ENCODE measurements at regions not wholly inside any gene's neighbourhood (a gene's known extent, or its start where the extent isn't known, plus 50 kb on each side); places are given as distances from the start of the nearest gene placed in this dataset.

- in situ Hi-C loops (cut with MboI): no loop called here
- no peaks in the 10 kb centered on the region for H3K36me3 ChIP-seq (ENCODE audit: low read depth)
- no peak overlapping the region for H3K9ac ChIP-seq
- H3K79me2 ChIP-seq (ENCODE audit: insufficient read depth): no peaks in the 10 kb centered on the region
- TF ChIP-seq EZH2 (IDR thresholded peaks at IDR 0.05; ENCODE audit: insufficient read depth, poor library complexity, severe bottlenecking): no peak
- no peak for TF ChIP-seq EZH2phosphoT487 (IDR thresholded peaks at IDR 0.05; ENCODE audit: insufficient read depth, low read depth)
- H3K27me3 ChIP-seq (replicated peaks; ENCODE audit: insufficient read depth): no peaks in the 10 kb centered on the region; the same call in 1 of the 2 replicates
- H3K4me2 ChIP-seq (ENCODE audit: unreplicated experiment): no peak overlapping the region
- H2AFZ ChIP-seq: no peak overlapping the region
- no peak overlapping the region for H3K27ac ChIP-seq
- no peak overlapping the region for H3K4me3 ChIP-seq
- H4K20me1 ChIP-seq (ENCODE audit: insufficient read depth): no peaks in the 10 kb centered on the region
- DNase-seq: no peak
- H3K9me2 ChIP-seq (ENCODE audit: insufficient read depth): no peaks in the 10 kb centered on the region
- no peaks in the 10 kb centered on the region for H3K9me3 ChIP-seq (ENCODE audit: low read depth)
- H3F3A ChIP-seq (ENCODE audit: insufficient read depth): no peaks in the 10 kb centered on the region
- H3K4me1 ChIP-seq (ENCODE audit: insufficient read depth): no peaks in the 10 kb centered on the region
These were observed 773.5 kb downstream of the XPNPEP1 start for GRCh38 chr10:109149666-109150350.

- in situ Hi-C loops (cut with MboI): no loop called here
These were observed 795.9 kb downstream of the XPNPEP1 start for GRCh38 chr10:109127363-109127762.

GRCh38 chr10:109126541-109126940 is 796.8 kb downstream of the XPNPEP1 start:
- Histone ChIP-seq H3K27ac (no peak overlapping the region), H2AFZ (no peak overlapping the region), H3K4me1 (ENCODE audit: insufficient read depth) (no peaks in the 10 kb centered on the region), H3F3A (ENCODE audit: insufficient read depth) (no peaks in the 10 kb centered on the region), H3K27me3 (replicated peaks; ENCODE audit: insufficient read depth) (no peaks in the 10 kb centered on the region), H3K4me2 (ENCODE audit: unreplicated experiment) (no peak overlapping the region), H4K20me1 (ENCODE audit: insufficient read depth) (no peaks in the 10 kb centered on the region), H3K36me3 (ENCODE audit: low read depth) (no peaks in the 10 kb centered on the region), H3K9ac (no peak overlapping the region), H3K9me3 (ENCODE audit: low read depth) (no peaks in the 10 kb centered on the region), H3K79me2 (ENCODE audit: insufficient read depth) (no peaks in the 10 kb centered on the region), H3K9me2 (ENCODE audit: insufficient read depth) (no peaks in the 10 kb centered on the region), H3K4me3 (no peak overlapping the region)
- 40 to 50% methylated on average over 3 of the region's 3 CpGs for WGBS, 2 experiments (ENCODE audit: low coverage in 1 of 2, low lambda C conversion rate in 2 of 2, missing lambda C conversion rate in 2 of 2)
- DNase-seq: no peak
- in situ Hi-C loops (cut with MboI): no loop called here
- no peak for TF ChIP-seq EZH2 (IDR thresholded peaks at IDR 0.05; ENCODE audit: insufficient read depth, poor library complexity, severe bottlenecking)
- no peak for TF ChIP-seq EZH2phosphoT487 (IDR thresholded peaks at IDR 0.05; ENCODE audit: insufficient read depth, low read depth)

More at GRCh38 chr10:109127363-109127762, 795.9 kb downstream of the XPNPEP1 start:
- no peaks in the 10 kb centered on the region for H3K9me2 ChIP-seq (ENCODE audit: insufficient read depth)
- no peaks in the 10 kb centered on the region for H3F3A ChIP-seq (ENCODE audit: insufficient read depth)
- H4K20me1 ChIP-seq (ENCODE audit: insufficient read depth): no peaks in the 10 kb centered on the region
- H3K79me2 ChIP-seq (ENCODE audit: insufficient read depth): no peaks in the 10 kb centered on the region
- H2AFZ ChIP-seq: no peak overlapping the region
- H3K4me3 ChIP-seq: no peak overlapping the region
- 79 to 82% methylated on average over 1 of the region's 1 CpG for WGBS, 2 experiments (ENCODE audit: low coverage in 1 of 2, low lambda C conversion rate in 2 of 2, missing lambda C conversion rate in 2 of 2)
- no peaks in the 10 kb centered on the region for H3K27me3 ChIP-seq (replicated peaks; ENCODE audit: insufficient read depth)
- no peak overlapping the region for H3K27ac ChIP-seq
- H3K4me1 ChIP-seq (ENCODE audit: insufficient read depth): no peaks in the 10 kb centered on the region
- no peaks in the 10 kb centered on the region for H3K9me3 ChIP-seq (ENCODE audit: low read depth)
- no peak for DNase-seq
- no peak for TF ChIP-seq EZH2 (IDR thresholded peaks at IDR 0.05; ENCODE audit: insufficient read depth, poor library complexity, severe bottlenecking)
- no peak for TF ChIP-seq EZH2phosphoT487 (IDR thresholded peaks at IDR 0.05; ENCODE audit: insufficient read depth, low read depth)
- no peaks in the 10 kb centered on the region for H3K36me3 ChIP-seq (ENCODE audit: low read depth)
- H3K4me2 ChIP-seq (ENCODE audit: unreplicated experiment): no peak overlapping the region
- no peak overlapping the region for H3K9ac ChIP-seq

GRCh38 chr10:109126016-109126415 is 797.3 kb downstream of the XPNPEP1 start:
- TF ChIP-seq EZH2 (IDR thresholded peaks at IDR 0.05; ENCODE audit: insufficient read depth, poor library complexity, severe bottlenecking) (no peak), EZH2phosphoT487 (IDR thresholded peaks at IDR 0.05; ENCODE audit: insufficient read depth, low read depth) (no peak)
- no peak overlapping the region for H3K27ac ChIP-seq
- no peaks in the 10 kb centered on the region for H3F3A ChIP-seq (ENCODE audit: insufficient read depth)
- DNase-seq: peak; percentile 17
- H3K36me3 ChIP-seq (ENCODE audit: low read depth): no peaks in the 10 kb centered on the region
- 3 to 13% methylated on average over 1 of the region's 1 CpG for WGBS, 2 experiments (ENCODE audit: low coverage in 1 of 2, low lambda C conversion rate in 2 of 2, missing lambda C conversion rate in 2 of 2)
- no peak overlapping the region for H2AFZ ChIP-seq
- no peaks in the 10 kb centered on the region for H4K20me1 ChIP-seq (ENCODE audit: insufficient read depth)
- in situ Hi-C loops (cut with MboI): no loop called here
- no peak overlapping the region for H3K4me2 ChIP-seq (ENCODE audit: unreplicated experiment)
- H3K79me2 ChIP-seq (ENCODE audit: insufficient read depth): no peaks in the 10 kb centered on the region
- H3K9ac ChIP-seq: no peak overlapping the region
- no peaks in the 10 kb centered on the region for H3K9me2 ChIP-seq (ENCODE audit: insufficient read depth)
- no peaks in the 10 kb centered on the region for H3K4me1 ChIP-seq (ENCODE audit: insufficient read depth)
- H3K4me3 ChIP-seq: no peak overlapping the region
- no peaks in the 10 kb centered on the region for H3K27me3 ChIP-seq (replicated peaks; ENCODE audit: insufficient read depth)
- H3K9me3 ChIP-seq (ENCODE audit: low read depth): no peaks in the 10 kb centered on the region

GRCh38 chr10:109115179-109115578 is 808.1 kb downstream of the XPNPEP1 start:
- 45 to 48% methylated on average over 2 of the region's 2 CpGs for WGBS, 2 experiments (ENCODE audit: low coverage in 1 of 2, low lambda C conversion rate in 2 of 2, missing lambda C conversion rate in 2 of 2)

More at GRCh38 chr10:109115179-109115578, 808.1 kb downstream of the XPNPEP1 start:
- no peaks in the 10 kb centered on the region for H3K79me2 ChIP-seq (ENCODE audit: insufficient read depth)
- no peaks in the 10 kb centered on the region for H3F3A ChIP-seq (ENCODE audit: insufficient read depth)
- no peaks in the 10 kb centered on the region for H3K9me3 ChIP-seq (ENCODE audit: low read depth)
- no peaks in the 10 kb centered on the region for H3K36me3 ChIP-seq (ENCODE audit: low read depth)
- H3K27ac ChIP-seq: no peak overlapping the region
- no peaks in the 10 kb centered on the region for H3K9me2 ChIP-seq (ENCODE audit: insufficient read depth)
- H2AFZ ChIP-seq: no peak overlapping the region
- in situ Hi-C loops (cut with MboI): no loop called here
- no peak for DNase-seq
- TF ChIP-seq EZH2phosphoT487 (IDR thresholded peaks at IDR 0.05; ENCODE audit: insufficient read depth, low read depth) (no peak), EZH2 (IDR thresholded peaks at IDR 0.05; ENCODE audit: insufficient read depth, poor library complexity, severe bottlenecking) (no peak)
- H4K20me1 ChIP-seq (ENCODE audit: insufficient read depth): no peaks in the 10 kb centered on the region
- no peaks in the 10 kb centered on the region for H3K4me1 ChIP-seq (ENCODE audit: insufficient read depth)
- H3K4me3 ChIP-seq: no peak overlapping the region
- H3K4me2 ChIP-seq (ENCODE audit: unreplicated experiment): no peak overlapping the region
- no peak overlapping the region for H3K9ac ChIP-seq
- no peaks in the 10 kb centered on the region for H3K27me3 ChIP-seq (replicated peaks; ENCODE audit: insufficient read depth)

Measured in GM23248 (cell line).